Kidney epithelial cell (primary cell): ENCODE measurements at regions not wholly inside any gene's neighbourhood (a gene's known extent, or its start where the extent isn't known, plus 50 kb on each side); places are given as distances from the start of the nearest gene placed in this dataset.

Source experiments
- DNase-seq: peaks from one replicate; pipeline ENCODE4 v3.0.0-alpha.2; 2010; ENCODE audit warnings: low read depth
- H3K27me3 ChIP-seq: 2 replicates; pipeline ENCODE4 v1.6.0; 2011; ENCODE audit warnings: low read length; ENCODE audit not compliant: control insufficient read depth, insufficient read depth
- H3K36me3 ChIP-seq: 2 replicates; pipeline ENCODE4 v1.5.1; 2011; ENCODE audit warnings: low read length; ENCODE audit not compliant: control insufficient read depth, insufficient read depth
- H3K4me3 ChIP-seq: 2 replicates; pipeline ENCODE4 v1.5.1; 2011; ENCODE audit warnings: low read depth, mild to moderate bottlenecking, control low read depth, low read length
- CTCF ChIP-seq: IDR thresholded peaks from 2 replicates; pipeline ENCODE4 v1.5.1; 2011; ENCODE audit warnings: mild to moderate bottlenecking, moderate library complexity, low read length, control low read depth, inconsistent platforms; ENCODE audit not compliant: insufficient read depth, poor library complexity, severe bottlenecking

DNA sequence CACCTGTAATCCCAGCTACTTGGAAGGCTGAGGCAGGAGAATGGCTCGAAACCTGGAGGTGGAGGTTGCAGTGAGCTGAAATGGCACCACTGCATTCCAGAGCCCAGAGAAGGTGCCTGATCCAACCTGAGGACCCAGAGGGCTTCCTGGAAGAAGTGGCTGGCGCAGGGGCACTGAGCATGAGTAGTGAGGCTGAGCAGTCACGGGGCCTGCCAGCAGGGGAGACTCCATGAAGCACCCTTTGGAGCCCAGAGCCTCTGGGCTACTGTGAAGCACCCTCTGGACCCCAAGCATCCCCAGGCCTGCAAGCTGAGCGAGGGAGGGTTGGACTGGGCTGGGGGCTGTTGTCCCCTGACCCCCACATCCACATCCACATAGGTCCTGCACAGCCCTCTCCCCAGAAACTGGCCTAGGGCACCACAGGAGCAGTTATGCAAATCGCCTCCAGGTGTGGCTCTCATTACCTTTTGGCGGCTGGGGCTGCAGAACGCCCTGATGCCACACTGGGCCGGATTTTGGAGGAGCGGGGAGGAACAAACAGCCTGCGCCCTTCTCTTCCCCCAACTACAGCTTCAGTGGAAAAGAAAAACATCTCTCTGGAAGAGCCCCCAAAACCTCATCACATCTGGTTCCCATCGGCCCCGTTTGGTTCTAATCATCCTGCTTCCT is 78.2 kb upstream of the TARDBP start:
- peaks cover 10% of the 10 kb centered on the region for H3K27me3 ChIP-seq
- H3K4me3 ChIP-seq: no peak overlapping the region
- no peak for TF ChIP-seq CTCF
- DNase-seq: no peak
- H3K36me3 ChIP-seq: no peaks in the 10 kb centered on the region

DNA sequence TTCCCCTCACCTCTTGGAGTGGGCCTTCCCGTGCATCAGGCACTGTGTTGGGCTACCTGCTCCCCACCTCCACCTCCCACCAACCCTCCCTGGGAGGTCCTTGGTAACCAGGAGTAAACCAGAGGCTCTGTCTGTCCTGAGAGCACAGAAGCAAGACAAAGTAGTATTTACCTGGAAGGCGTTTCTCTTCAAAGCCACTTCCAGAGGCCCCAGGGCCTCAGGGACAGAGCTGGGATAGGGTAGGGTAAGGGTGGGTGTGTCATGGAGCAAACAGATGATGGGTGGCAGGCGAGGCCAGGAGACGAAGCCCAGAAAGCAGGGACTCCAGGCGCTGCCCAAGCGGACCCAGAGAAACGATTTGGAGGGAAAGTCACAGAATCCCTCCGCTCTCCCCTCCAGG is 77.2 kb upstream of the TARDBP start:
- no peak for TF ChIP-seq CTCF
- Histone ChIP-seq H3K36me3 (no peaks in the 10 kb centered on the region), H3K27me3 (peaks cover 14% of the 10 kb centered on the region), H3K4me3 (no peak overlapping the region)
- no peak for DNase-seq

DNA sequence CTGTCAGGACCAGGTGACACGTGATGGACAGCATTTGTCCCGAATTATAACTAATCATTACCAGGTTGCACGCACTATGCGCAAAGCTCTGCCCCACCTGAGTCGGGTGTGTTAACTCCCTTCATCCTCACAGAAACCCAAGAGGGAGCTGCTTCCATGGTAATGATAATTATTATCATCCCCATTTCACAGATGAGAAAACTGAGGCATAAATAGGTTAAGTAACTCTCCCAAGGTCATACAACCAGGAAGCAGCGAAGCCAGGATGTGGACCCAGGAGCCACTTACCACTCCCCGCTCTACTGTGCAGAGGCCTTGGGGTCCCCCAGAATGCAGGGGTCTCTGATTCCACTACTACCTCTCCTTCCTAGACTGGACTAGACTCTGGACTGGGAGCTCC is 76.7 kb upstream of the TARDBP start:
- TF ChIP-seq CTCF: no peak
- peaks cover 19% of the 10 kb centered on the region for H3K27me3 ChIP-seq
- H3K36me3 ChIP-seq: no peaks in the 10 kb centered on the region
- H3K4me3 ChIP-seq: no peak overlapping the region
- DNase-seq: no peak

- no peak for DNase-seq
These were observed 75.2 kb upstream of the TARDBP start for GRCh38 chr1:10936998-10937901.

DNA sequence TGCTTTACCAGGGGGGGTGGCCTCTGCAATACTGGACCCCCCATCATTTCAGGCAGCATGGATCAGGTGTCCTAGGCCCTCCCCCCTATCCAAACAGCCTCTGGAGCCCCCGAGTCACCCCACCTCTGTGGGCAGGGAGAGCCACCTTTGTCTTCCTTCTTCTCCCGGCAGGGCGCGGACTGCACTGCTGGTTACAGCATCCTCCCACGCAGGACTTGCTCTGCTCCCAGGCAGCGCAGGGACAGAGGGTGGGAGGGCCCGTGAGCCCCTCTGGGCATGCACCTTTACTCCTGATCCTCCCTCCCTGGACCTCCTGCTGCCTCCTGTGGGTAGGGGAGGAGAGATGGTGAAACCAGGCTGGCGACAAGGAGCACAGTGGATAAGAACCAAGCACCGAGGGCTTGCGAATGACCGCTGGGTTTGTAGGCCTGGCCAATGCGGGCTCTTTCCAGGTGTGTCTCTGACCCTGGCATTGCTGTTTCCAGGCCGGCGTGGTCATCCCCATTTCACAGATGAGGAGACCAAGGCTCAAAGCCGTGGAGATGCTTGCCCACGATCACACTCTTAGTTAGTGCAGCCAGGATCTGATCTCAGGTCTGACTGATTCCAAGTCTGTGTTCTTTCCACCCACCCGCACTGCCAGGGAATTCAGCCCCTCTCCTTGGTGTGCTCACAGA is 73.6 kb upstream of the TARDBP start:
- Histone ChIP-seq H3K27me3 (peaks cover 28% of the 10 kb centered on the region), H3K4me3 (no peak overlapping the region), H3K36me3 (no peaks in the 10 kb centered on the region)
- no peak for DNase-seq
- TF ChIP-seq CTCF: no peak

More at GRCh38 chr1:10936998-10937901, 75.2 kb upstream of the TARDBP start:
- Histone ChIP-seq H3K27me3 (peaks cover 21% of the 10 kb centered on the region), H3K36me3 (no peaks in the 10 kb centered on the region), H3K4me3 (no peak overlapping the region)
- no peak for TF ChIP-seq CTCF
